ENCODE measurements at regions not wholly inside any gene's neighbourhood (a gene's known extent, or its start where the extent isn't known, plus 50 kb on each side); places are given as distances from the start of the nearest gene placed in this dataset.

DNA sequence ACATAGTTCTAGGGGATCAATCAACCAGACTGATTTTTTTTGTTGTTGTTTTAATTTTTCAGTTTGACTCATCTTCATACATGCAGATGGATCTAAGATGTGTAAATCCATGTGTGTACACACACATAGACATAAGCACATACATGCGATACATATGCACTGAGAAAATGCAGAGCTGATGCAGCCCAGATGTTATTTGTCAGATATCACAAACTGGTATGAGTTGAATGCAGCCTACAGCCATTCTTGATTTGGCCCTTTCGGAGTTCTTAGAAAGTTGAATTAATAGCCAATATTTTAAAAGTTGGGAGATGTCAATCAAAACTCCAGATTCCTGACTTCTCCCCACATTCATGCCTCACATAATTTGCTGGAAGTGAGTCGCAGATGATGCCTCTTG lies 180.4 kb downstream of the SPATA18 start:
- Mint-ChIP-seq H3K36me3 (ENCODE audit: low read depth) (no peaks in the 10 kb centered on the region), H3K9me3 (ENCODE audit: low read depth) (no peaks in the 10 kb centered on the region), H3K4me1 (ENCODE audit: low read depth) (peaks cover 7% of the 10 kb centered on the region), H3K27ac (ENCODE audit: unreplicated experiment) (no peak overlapping the region), H3K27me3 (ENCODE audit: low read depth) (peaks cover 14% of the 10 kb centered on the region), H3K4me3 (ENCODE audit: unreplicated experiment) (no peak overlapping the region)
- no peak for DNase-seq (ENCODE audit: low spot score)
- TF ChIP-seq, protein P1, sequence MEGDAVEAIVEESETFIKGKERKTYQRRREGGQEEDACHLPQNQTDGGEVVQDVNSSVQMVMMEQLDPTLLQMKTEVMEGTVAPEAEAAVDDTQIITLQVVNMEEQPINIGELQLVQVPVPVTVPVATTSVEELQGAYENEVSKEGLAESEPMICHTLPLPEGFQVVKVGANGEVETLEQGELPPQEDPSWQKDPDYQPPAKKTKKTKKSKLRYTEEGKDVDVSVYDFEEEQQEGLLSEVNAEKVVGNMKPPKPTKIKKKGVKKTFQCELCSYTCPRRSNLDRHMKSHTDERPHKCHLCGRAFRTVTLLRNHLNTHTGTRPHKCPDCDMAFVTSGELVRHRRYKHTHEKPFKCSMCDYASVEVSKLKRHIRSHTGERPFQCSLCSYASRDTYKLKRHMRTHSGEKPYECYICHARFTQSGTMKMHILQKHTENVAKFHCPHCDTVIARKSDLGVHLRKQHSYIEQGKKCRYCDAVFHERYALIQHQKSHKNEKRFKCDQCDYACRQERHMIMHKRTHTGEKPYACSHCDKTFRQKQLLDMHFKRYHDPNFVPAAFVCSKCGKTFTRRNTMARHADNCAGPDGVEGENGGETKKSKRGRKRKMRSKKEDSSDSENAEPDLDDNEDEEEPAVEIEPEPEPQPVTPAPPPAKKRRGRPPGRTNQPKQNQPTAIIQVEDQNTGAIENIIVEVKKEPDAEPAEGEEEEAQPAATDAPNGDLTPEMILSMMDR (IDR thresholded peaks at IDR 0.05) = no peak

DNA sequence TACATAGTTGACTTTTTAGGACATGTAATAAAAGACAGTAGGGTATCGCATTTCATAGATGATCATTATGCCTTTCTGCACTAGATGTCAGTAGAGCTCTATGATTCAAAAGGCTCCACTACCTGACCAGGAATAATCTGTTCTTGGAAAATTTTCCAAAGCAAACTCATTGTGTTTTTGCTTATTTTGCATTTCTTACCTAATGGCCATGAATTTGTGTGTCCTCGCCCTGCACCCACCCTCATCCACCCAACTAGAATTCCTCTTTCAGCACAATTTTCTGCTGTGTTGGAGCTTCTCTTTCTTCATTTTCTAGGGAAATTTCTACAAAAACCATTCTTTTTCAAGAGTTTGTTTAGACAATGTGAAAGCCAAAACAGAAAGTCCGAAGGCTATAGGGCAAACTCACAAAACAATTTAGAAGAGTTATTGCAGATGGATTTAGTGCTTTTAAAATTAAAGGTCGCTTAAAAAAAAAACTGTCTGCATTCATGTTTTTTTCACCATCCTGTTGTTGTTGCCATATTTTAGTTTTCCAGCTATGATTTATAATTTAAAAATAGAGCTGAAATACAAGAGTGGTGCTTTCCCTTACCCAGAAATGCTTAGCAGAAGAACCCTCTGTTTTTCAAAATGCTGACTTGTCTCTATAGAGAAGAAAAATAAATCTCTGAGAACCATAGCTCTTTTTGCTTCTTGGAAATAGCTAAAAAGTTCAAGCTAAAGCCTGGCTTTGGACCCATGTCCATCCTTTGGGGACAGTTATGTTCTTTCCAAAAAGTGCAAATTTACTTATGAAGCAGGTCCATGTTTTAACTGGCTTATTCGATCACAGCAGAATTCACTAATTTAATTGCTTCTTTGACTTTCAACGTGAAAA lies 183.7 kb downstream of the SPATA18 start:
- Mint-ChIP-seq H3K27ac (ENCODE audit: unreplicated experiment) (no peak overlapping the region), H3K27me3 (ENCODE audit: low read depth) (peaks cover 14% of the 10 kb centered on the region), H3K4me3 (ENCODE audit: unreplicated experiment) (no peak overlapping the region), H3K4me1 (ENCODE audit: low read depth) (peaks cover 7% of the 10 kb centered on the region), H3K9me3 (ENCODE audit: low read depth) (no peaks in the 10 kb centered on the region), H3K36me3 (ENCODE audit: low read depth) (no peaks in the 10 kb centered on the region)
- TF ChIP-seq, protein P1 (IDR thresholded peaks at IDR 0.05) = peak; percentile 92
- DNase-seq (ENCODE audit: low spot score) = no peak

DNA sequence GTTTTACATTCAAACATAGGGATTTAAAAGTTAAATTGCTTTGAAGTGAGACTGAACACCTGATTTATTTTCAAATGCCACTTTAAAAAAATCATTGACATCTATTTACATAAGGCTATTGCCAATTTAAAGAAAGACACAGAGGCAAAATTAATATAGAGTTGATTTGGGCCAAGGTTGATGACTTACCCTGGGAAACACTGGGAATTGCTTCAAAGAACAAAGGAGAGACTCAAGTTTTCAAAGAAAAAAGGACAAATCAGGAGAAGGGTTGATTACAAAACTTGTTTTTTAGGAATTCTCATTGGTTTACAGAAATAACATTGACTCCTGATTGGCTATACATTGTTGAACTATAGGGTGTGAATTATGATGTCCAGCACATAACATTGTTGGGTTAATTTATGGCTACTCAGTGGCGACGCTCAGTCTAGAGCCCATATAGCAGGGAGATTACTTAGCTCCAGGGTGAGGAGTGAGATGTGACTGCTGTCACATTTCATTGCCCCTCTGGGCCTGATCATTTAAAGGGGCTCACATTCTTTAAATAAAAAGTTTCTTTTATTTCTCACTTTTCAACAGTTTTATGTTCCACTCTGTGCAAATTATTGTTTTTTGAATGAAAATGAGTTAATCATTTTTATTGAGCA lies 184.6 kb downstream of the SPATA18 start:
- Mint-ChIP-seq H3K4me3 (ENCODE audit: unreplicated experiment) (no peak overlapping the region), H3K9me3 (ENCODE audit: low read depth) (no peaks in the 10 kb centered on the region), H3K27me3 (ENCODE audit: low read depth) (peaks cover 14% of the 10 kb centered on the region), H3K36me3 (ENCODE audit: low read depth) (peaks cover 1% of the 10 kb centered on the region), H3K4me1 (ENCODE audit: low read depth) (peaks cover 7% of the 10 kb centered on the region), H3K27ac (ENCODE audit: unreplicated experiment) (no peak overlapping the region)
- DNase-seq (ENCODE audit: low spot score) = no peak
- TF ChIP-seq, protein P1 (IDR thresholded peaks at IDR 0.05) = no peak

DNA sequence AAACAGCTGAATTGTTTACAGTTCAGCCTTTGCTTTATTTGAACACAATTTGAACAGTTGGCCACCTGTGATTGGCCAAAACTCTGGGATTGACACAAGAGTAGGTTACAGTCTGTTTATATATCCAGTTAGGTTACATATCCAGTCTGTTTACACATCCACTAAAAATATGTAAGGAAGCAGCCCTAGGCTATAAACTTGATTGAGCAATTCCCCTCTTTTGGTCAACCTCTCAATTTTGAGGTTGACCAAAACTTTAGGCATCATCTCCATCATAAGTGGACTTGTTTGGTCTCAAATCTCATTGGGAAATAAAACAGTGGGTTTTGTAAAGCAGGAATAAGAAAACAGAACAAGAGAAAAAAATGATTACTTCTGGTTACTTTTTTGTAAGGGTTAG lies 190.8 kb downstream of the SPATA18 start:
- Mint-ChIP-seq H3K9me3 (ENCODE audit: low read depth) (peaks cover 3% of the 10 kb centered on the region), H3K36me3 (ENCODE audit: low read depth) (peaks cover 1% of the 10 kb centered on the region), H3K27me3 (ENCODE audit: low read depth) (no peaks in the 10 kb centered on the region), H3K4me1 (ENCODE audit: low read depth) (no peaks in the 10 kb centered on the region), H3K27ac (ENCODE audit: unreplicated experiment) (no peak overlapping the region), H3K4me3 (ENCODE audit: unreplicated experiment) (no peak overlapping the region)
- TF ChIP-seq, protein P1 (IDR thresholded peaks at IDR 0.05) = no peak
- no peak for DNase-seq (ENCODE audit: low spot score)

DNA sequence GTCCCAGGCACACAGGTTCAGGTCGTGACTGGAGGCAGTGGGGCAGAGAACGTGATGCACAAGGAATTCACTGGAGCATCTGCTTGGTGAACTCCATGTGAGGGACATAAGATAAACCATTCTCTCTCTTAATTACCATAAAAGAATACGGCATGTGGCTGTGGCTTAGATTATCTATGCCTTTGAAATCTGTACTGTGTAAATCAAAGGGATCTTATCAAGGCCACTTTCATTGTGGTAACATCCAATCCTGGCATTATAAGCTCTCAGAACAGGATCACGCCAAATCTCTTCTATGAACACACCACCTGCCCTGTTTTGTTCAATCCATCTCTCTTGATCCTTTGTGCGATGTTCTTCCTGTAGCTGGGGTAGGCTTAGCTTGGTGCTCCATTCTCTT lies 192.3 kb downstream of the SPATA18 start:
- DNase-seq (ENCODE audit: low spot score) = no peak
- Mint-ChIP-seq H3K4me3 (ENCODE audit: unreplicated experiment) (no peak overlapping the region), H3K27ac (ENCODE audit: unreplicated experiment) (no peak overlapping the region), H3K36me3 (ENCODE audit: low read depth) (peaks cover 1% of the 10 kb centered on the region), H3K4me1 (ENCODE audit: low read depth) (peaks cover 3% of the 10 kb centered on the region), H3K27me3 (ENCODE audit: low read depth) (no peaks in the 10 kb centered on the region), H3K9me3 (ENCODE audit: low read depth) (peaks cover 3% of the 10 kb centered on the region)
- TF ChIP-seq, protein P1 (IDR thresholded peaks at IDR 0.05) = no peak
